Endothelial cell of umbilical vein (primary cell): ENCODE measurements at regions not wholly inside any gene's neighbourhood (a gene's known extent, or its start where the extent isn't known, plus 50 kb on each side); places are given as distances from the start of the nearest gene placed in this dataset.

Experiments used
- BruUV-seq: library from RNA; stranded (reverse); fragments of 400-500 nt; replicated peaks from 2 replicates; lab custom pipeline; 2021; lab: Mats Ljungman, UMichigan
- CTCF ChIA-PET: fragments of 300-600, 350-600 bp; sonication (Branson Sonifier 250); formaldehyde crosslinking; loops from one replicate; lab custom pipeline; 2021; ENCODE audit warnings: antibody characterized with exemption, inconsistent platforms; lab: Charles Lee
- POLR2A ChIA-PET: fragments of 300-600, 350-600 bp; sonication (Branson Sonifier 250); formaldehyde crosslinking; loops from one replicate; lab custom pipeline; 2021; ENCODE audit warnings: antibody characterized with exemption, inconsistent platforms; lab: Charles Lee
- DNase-seq: peaks from one replicate; pipeline ENCODE4 v3.0.0-alpha.2; 2011; ENCODE audit warnings: low read depth, low spot score
- FAIRE-seq: peaks from 2 replicates; lab custom pipeline; 2011; peaks lifted over from hg19 to GRCh38; lab: Jason Lieb, UNC
- H2AFZ ChIP-seq: 2 replicates; pipeline ENCODE4 v1.6.0; 2012; ENCODE audit warnings: low read depth, low read length, control low read depth, inconsistent platforms
- H3K27ac ChIP-seq: 2 replicates; pipeline ENCODE4 v1.5.1; 2011; ENCODE audit warnings: low read depth, mild to moderate bottlenecking, control low read depth, low read length, moderate library complexity; ENCODE audit not compliant: insufficient read depth
- H3K27me3 ChIP-seq, 2 experiments: 2 replicates each; pipeline versions ENCODE4 v1.6.0 to v1.6.1; 2011; ENCODE audit warnings: low read length in 2 of 2, mixed read lengths in 1 of 2; ENCODE audit not compliant: control insufficient read depth in 2 of 2, insufficient read depth in 2 of 2
- H3K36me3 ChIP-seq, 2 experiments: 2 replicates in 1 of 2; 3 replicates in 1 of 2; pipeline ENCODE4 v1.5.1; 2011; ENCODE audit warnings: low read length in 2 of 2, mild to moderate bottlenecking in 1 of 2, moderate library complexity in 1 of 2; ENCODE audit not compliant: control insufficient read depth in 2 of 2, insufficient read depth in 2 of 2; ENCODE audit errors: extremely low read depth in 1 of 2
- H3K4me1 ChIP-seq: 3 replicates; pipeline ENCODE4 v1.5.1; 2011; ENCODE audit warnings: mild to moderate bottlenecking, low read length; ENCODE audit not compliant: control insufficient read depth, insufficient read depth; ENCODE audit errors: extremely low read depth
- H3K4me2 ChIP-seq: 2 replicates; pipeline ENCODE4 v1.6.1; 2011; ENCODE audit warnings: low read length, control low read depth, mixed read lengths; ENCODE audit not compliant: insufficient read depth
- H3K4me3 ChIP-seq, 3 experiments: fragments of 200-600 bp in 1 of 3; sonication (generic), shearing (Covaris generic) in 1 of 3; replicated peaks in 1 of 3; 2 replicates each; pipeline ENCODE4 v1.5.1; 2011 to 2016; ENCODE audit warnings: control low read depth in 3 of 3, low read length in 3 of 3, mild to moderate bottlenecking in 2 of 3, inconsistent platforms in 1 of 3, low read depth in 1 of 3, moderate library complexity in 1 of 3; ENCODE audit not compliant: insufficient read depth in 1 of 3
- H3K79me2 ChIP-seq: 2 replicates; pipeline ENCODE4 v1.6.0; 2012; ENCODE audit warnings: low read length, inconsistent platforms; ENCODE audit not compliant: control insufficient read depth, insufficient read depth
- H3K9ac ChIP-seq: replicated peaks from 2 replicates; pipeline ENCODE3; 2011; ENCODE audit warnings: low read length, control low read depth; ENCODE audit not compliant: insufficient read depth; ENCODE audit errors: extremely low read depth
- H3K9me1 ChIP-seq: replicated peaks from 3 replicates; pipeline ENCODE4 v1.6.0; 2011; ENCODE audit warnings: mild to moderate bottlenecking, low read length; ENCODE audit not compliant: control insufficient read depth, insufficient read depth; ENCODE audit errors: extremely low read depth
- H3K9me3 ChIP-seq: replicated peaks from 2 replicates; pipeline ENCODE4 v1.5.1; 2012; ENCODE audit warnings: low read length, inconsistent platforms; ENCODE audit not compliant: control insufficient read depth, insufficient read depth
- H4K20me1 ChIP-seq: replicated peaks from 2 replicates; pipeline ENCODE3; 2011; ENCODE audit warnings: mild to moderate bottlenecking, low read length; ENCODE audit not compliant: control insufficient read depth, insufficient read depth; ENCODE audit errors: extremely low read depth
- EZH2 ChIP-seq: IDR thresholded peaks from 2 replicates; pipeline ENCODE4 v1.6.1; 2012; ENCODE audit warnings: borderline replicate concordance, low read depth, mild to moderate bottlenecking, moderate library complexity, low read length, inconsistent platforms; ENCODE audit not compliant: severe bottlenecking
- FOS ChIP-seq: IDR thresholded peaks from 2 replicates; pipeline ENCODE4 v1.6.1; 2011; ENCODE audit warnings: mild to moderate bottlenecking, low read length, moderate library complexity, borderline replicate concordance; ENCODE audit not compliant: insufficient read depth
- GATA2 ChIP-seq: IDR thresholded peaks from 2 replicates; pipeline ENCODE4 v1.7.0; 2011; ENCODE audit warnings: low read depth, mild to moderate bottlenecking, moderate library complexity, mixed read lengths, low read length; ENCODE audit not compliant: insufficient read length, insufficient read depth
- JUN ChIP-seq: IDR thresholded peaks from 2 replicates; pipeline ENCODE4 v1.6.1; 2011; ENCODE audit warnings: borderline replicate concordance, low read depth; ENCODE audit not compliant: insufficient read length, insufficient read depth
- MYC ChIP-seq: IDR thresholded peaks from one replicate; pipeline ENCODE4 v1.6.1; 2011; ENCODE audit warnings: mild to moderate bottlenecking, low read depth, low read length
- POLR2A ChIP-seq: IDR thresholded peaks from 2 replicates; pipeline ENCODE4 v1.6.1; 2012; ENCODE audit warnings: low read depth, mild to moderate bottlenecking, control low read depth, low read length
- POLR2AphosphoS5 ChIP-seq: IDR thresholded peaks from 2 replicates; pipeline ENCODE4 v1.6.1; 2012; ENCODE audit warnings: low read depth, mild to moderate bottlenecking, control low read depth, low read length, moderate library complexity; ENCODE audit not compliant: insufficient read depth
- dilution Hi-C: fragments of 300-500 bp; cut with MboI; formaldehyde crosslinking; loops from one replicate; pipeline ENCODE4 v1.15.0; 2019; ENCODE audit warnings: low sequenced_read_pairs; ENCODE audit not compliant: extremely low pct_ligation_motif_present
- intact Hi-C: fragments of 100-400 bp; cut with micrococcal nuclease; formaldehyde crosslinking; loops from one replicate; pipeline ENCODE4 v1.10.0; 2022
- TF ChIP-seq, protein P1 (sequence below), 2 donors: IDR thresholded peaks; 1 replicate in 1 of 2; 2 replicates in 1 of 2; pipeline ENCODE4 v1.5.1; 2011; ENCODE audit warnings: low read length in 2 of 2, mild to moderate bottlenecking in 2 of 2, moderate library complexity in 2 of 2, control low read depth in 1 of 2, inconsistent platforms in 1 of 2, low read depth in 1 of 2; ENCODE audit not compliant: insufficient read depth in 1 of 2; ENCODE audit errors: extremely low read depth in 1 of 2
- TF ChIP-seq, protein P2 (sequence below): IDR thresholded peaks from 2 replicates; pipeline ENCODE4 v1.6.1; 2011; ENCODE audit not compliant: insufficient read depth, insufficient read length

DNA sequence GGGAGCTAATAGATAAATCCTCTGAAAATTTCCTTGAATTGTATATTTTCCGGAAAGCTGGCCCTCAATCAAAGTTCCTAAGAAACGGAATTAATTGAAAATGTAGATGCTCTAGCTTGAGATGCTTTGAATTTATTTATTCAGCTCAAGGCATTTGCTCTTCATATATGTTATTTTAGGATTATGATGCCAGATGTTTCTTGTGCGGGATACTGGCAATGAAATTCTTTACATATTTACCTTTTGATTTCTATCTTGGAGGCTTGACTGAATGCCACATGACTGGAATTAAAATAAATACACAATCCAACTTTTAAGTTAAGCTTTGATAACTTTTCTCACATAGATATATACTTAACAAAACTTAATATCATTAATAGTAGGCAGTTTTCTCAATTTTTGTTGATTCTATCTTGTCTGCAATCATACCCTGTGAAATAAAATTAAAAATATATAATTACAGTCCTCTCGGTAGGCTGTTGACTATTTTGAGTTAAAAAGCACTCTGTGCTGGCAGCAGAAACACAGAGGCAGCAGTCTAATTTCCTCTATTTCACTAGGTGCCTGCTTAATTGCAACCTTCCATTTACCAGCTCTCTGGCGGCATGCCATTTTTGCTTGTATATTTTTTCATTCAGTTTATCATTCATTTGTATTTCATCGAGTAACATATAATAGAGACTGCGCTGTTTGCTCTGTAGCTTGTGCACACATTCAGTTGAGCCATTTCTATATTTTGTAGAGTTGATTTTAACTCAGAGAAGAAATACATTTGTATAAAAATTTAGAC is 991.5 kb downstream of the ADGRL3 start:
- H3K27ac ChIP-seq, result no peak overlapping the region
- H4K20me1 ChIP-seq, result no peaks in the 10 kb centered on the region
- TF ChIP-seq POLR2A (no peak), MYC (no peak), JUN (no peak), FOS (no peak), POLR2AphosphoS5 (no peak), GATA2 (no peak), EZH2 (no peak)
- H3K9me1 ChIP-seq, result no peaks in the 10 kb centered on the region
- no peak overlapping the region for H3K4me3 ChIP-seq
- no TSS peak for BruUV-seq
- H3K27me3 ChIP-seq, result no peaks in the 10 kb centered on the region
- intact Hi-C loops, result no loop called here
- H2AFZ ChIP-seq, result no peak overlapping the region
- no peak overlapping the region for H3K9ac ChIP-seq
- dilution Hi-C loops, result no loop called here
- ChIA-PET CTCF (no interaction called here), POLR2A (no interaction called here)
- H3K4me1 ChIP-seq, result no peaks in the 10 kb centered on the region
- no peak for FAIRE-seq
- no peaks in the 10 kb centered on the region for H3K36me3 ChIP-seq
- H3K4me2 ChIP-seq, result no peak overlapping the region
- H3K9me3 ChIP-seq, result no peaks in the 10 kb centered on the region
- no peaks in the 10 kb centered on the region for H3K79me2 ChIP-seq
- DNase-seq, result no peak

DNA sequence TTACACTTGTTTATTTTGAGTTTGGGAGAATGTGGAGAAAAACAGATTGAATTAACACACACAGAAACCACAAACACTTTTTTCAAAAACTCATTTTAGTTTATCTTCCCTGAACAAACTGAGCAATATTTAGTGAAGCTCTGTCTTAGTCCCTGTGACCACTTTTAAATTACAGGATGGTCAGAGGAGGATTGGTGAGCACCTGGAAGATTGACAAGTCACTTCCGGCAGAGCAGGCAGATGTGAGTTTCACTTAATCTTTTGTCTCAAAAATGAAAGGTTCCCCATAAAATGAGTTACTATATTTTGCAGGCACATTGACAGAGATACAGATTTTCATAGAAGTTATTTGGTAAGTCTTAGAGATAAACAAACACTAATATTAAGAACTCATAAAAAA is 970.1 kb downstream of the ADGRL3 start:
- Histone ChIP-seq H3K9ac (no peak overlapping the region), H3K36me3 (no peaks in the 10 kb centered on the region), H4K20me1 (no peaks in the 10 kb centered on the region), H3K79me2 (no peaks in the 10 kb centered on the region), H3K9me3 (peaks cover 2% of the 10 kb centered on the region), H3K4me2 (no peak overlapping the region), H3K4me1 (no peaks in the 10 kb centered on the region), H3K27ac (no peak overlapping the region), H2AFZ (no peak overlapping the region), H3K9me1 (no peaks in the 10 kb centered on the region), H3K27me3 (no peaks in the 10 kb centered on the region), H3K4me3 (no peak overlapping the region)
- no peak for DNase-seq
- CTCF ChIA-PET, result no interaction called here
- intact Hi-C loops (no loop called here), dilution Hi-C loops (no loop called here)
- BruUV-seq, result no TSS peak
- no peak for FAIRE-seq
- POLR2A ChIA-PET, result no interaction called here
- no peak for TF ChIP-seq POLR2A
- TF ChIP-seq, protein P1, sequence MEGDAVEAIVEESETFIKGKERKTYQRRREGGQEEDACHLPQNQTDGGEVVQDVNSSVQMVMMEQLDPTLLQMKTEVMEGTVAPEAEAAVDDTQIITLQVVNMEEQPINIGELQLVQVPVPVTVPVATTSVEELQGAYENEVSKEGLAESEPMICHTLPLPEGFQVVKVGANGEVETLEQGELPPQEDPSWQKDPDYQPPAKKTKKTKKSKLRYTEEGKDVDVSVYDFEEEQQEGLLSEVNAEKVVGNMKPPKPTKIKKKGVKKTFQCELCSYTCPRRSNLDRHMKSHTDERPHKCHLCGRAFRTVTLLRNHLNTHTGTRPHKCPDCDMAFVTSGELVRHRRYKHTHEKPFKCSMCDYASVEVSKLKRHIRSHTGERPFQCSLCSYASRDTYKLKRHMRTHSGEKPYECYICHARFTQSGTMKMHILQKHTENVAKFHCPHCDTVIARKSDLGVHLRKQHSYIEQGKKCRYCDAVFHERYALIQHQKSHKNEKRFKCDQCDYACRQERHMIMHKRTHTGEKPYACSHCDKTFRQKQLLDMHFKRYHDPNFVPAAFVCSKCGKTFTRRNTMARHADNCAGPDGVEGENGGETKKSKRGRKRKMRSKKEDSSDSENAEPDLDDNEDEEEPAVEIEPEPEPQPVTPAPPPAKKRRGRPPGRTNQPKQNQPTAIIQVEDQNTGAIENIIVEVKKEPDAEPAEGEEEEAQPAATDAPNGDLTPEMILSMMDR (IDR thresholded peaks at IDR 0.05; ENCODE audit: extremely low read depth in 1 of 2, insufficient read depth in 1 of 2, low read depth in 1 of 2, low read length in 2 of 2), result no peak
- no peak for TF ChIP-seq FOS
- TF ChIP-seq JUN, result no peak
- no peak for TF ChIP-seq POLR2AphosphoS5
- no peak for TF ChIP-seq GATA2
- no peak for TF ChIP-seq MYC
- no peak for TF ChIP-seq EZH2
- TF ChIP-seq, protein P2, sequence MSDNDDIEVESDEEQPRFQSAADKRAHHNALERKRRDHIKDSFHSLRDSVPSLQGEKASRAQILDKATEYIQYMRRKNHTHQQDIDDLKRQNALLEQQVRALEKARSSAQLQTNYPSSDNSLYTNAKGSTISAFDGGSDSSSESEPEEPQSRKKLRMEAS, result no peak
